Psoas muscle (tissue), 7 donors: ENCODE measurements at regions not wholly inside any gene's neighbourhood (a gene's known extent, or its start where the extent isn't known, plus 50 kb on each side); places are given as distances from the start of the nearest gene placed in this dataset.

Source experiments
- ATAC-seq, 4 donors: fragments of 200-7000 bp; cut with Tn5 transposase; one replicate each; pipeline ENCODE4 v1.9.1; 2020; ENCODE audit warnings: moderate library complexity in 3 of 4, mild to moderate bottlenecking in 2 of 4
- DNase-seq, 2 donors: peaks; one replicate each; pipeline ENCODE4 v3.0.0-alpha.2; 2020
- H3K27ac ChIP-seq: fragments of 200-600 bp; one replicate; pipeline ENCODE4 v1.8.0; 2022
- H3K27me3 ChIP-seq, 3 donors: fragments of 200-600 bp in 1 of 3; one replicate each; pipeline versions ENCODE4 v1.6.1 to v1.8.0; 2013 to 2022; ENCODE audit warnings: low read length in 2 of 3, mild to moderate bottlenecking in 2 of 3, moderate library complexity in 1 of 3; ENCODE audit not compliant: insufficient read depth in 3 of 3
- H3K36me3 ChIP-seq, 2 donors: fragments of 200-600 bp in 1 of 2; one replicate each; pipeline versions ENCODE4 v1.6.1 to v1.8.0; 2013 to 2022; ENCODE audit warnings: low read depth in 1 of 2, mild to moderate bottlenecking in 1 of 2, moderate library complexity in 1 of 2; ENCODE audit not compliant: insufficient read depth in 1 of 2
- H3K4me1 ChIP-seq: fragments of 200-600 bp; one replicate; pipeline ENCODE4 v1.8.0; 2022
- H3K4me3 ChIP-seq: fragments of 200-600 bp; one replicate; pipeline ENCODE4 v1.8.0; 2022; ENCODE audit warnings: mild to moderate bottlenecking
- H3K9me3 ChIP-seq: fragments of 200-600 bp; one replicate; pipeline ENCODE4 v1.8.0; 2022
- CTCF ChIP-seq: fragments of 200-600 bp; IDR thresholded peaks from one replicate; pipeline ENCODE4 v1.8.0; 2022; ENCODE audit warnings: antibody characterized with exemption
- WGBS, 3 donors: extraction: QIAGEN DNeasy Blood & Tissue Kit; methylation state at CpG; one replicate each; pipeline versions ENCODE4 v1.1.6 to v1.1.7; 2013; 5-methylcytosine and 5-hydroxymethylcytosine counted together
- intact Hi-C, 2 donors: fragments of 100-400 bp; cut with DNase I; formaldehyde crosslinking; loops; one replicate each; pipeline versions ENCODE4 v1.11.0 to v1.14.2; 2022
- donor health status: healthy with polysubstance abuse.
- donor health status: DM: no; HTN: no; CAD: no; lungs with moderate emphysema.
- donor health status: Bipolar disorder and iron deficiency.
- donor health status: healthy.
- donor health status: DM: yes; HTN: yes; CAD: no.
- donor health status: DM: no; HTN: no; CAD: no.
- donor health status: DM: yes; HTN: yes; CAD: no.

- Histone ChIP-seq H3K4me1 (no peaks in the 10 kb centered on the region), H3K27me3 (no peaks in the 10 kb centered on the region), H3K36me3 (no peaks in the 10 kb centered on the region), H3K9me3 (no peaks in the 10 kb centered on the region), H3K4me3 (no peak overlapping the region), H3K27ac (no peak overlapping the region)
- TF ChIP-seq CTCF: no peak
- 79 to 98% (median 95%) methylated on average over 3 of the region's 3 CpGs for WGBS, 3 donors
- intact Hi-C loops: loop anchor here in 1 of 2 donors (5.0 kb wide), 1 partner anchor 160 kb away; no protein-coding TSS in a partner anchor
- DNase-seq (no peak), ATAC-seq (no peak)
Observed at GRCh38 chr16:47026947-47027346, 53.5 kb upstream of the DNAJA2 start.

- Histone ChIP-seq H3K4me3 (no peak overlapping the region), H3K4me1 (no peaks in the 10 kb centered on the region), H3K36me3 (no peaks in the 10 kb centered on the region), H3K27me3 (no peaks in the 10 kb centered on the region), H3K9me3 (no peaks in the 10 kb centered on the region), H3K27ac (no peak overlapping the region)
- no peak for TF ChIP-seq CTCF
- intact Hi-C loops: loop anchor here in 1 of 2 donors (5.0 kb wide), 1 partner anchor 159 kb away; no protein-coding TSS in a partner anchor
- DNase-seq: no peak
- 80 to 84% (median 81%) methylated on average over 7 of the region's 7 CpGs for WGBS, 3 donors
- ATAC-seq: no peak
Observed at GRCh38 chr16:47026492-47026891, 53.0 kb upstream of the DNAJA2 start.

GRCh38 chr16:47025641-47026040, 52.2 kb upstream of the DNAJA2 start:
- DNase-seq (no peak), ATAC-seq (no peak)
- Histone ChIP-seq H3K36me3 (no peaks in the 10 kb centered on the region), H3K27me3 (no peaks in the 10 kb centered on the region), H3K4me3 (no peak overlapping the region), H3K27ac (no peak overlapping the region), H3K4me1 (no peaks in the 10 kb centered on the region), H3K9me3 (no peaks in the 10 kb centered on the region)
- intact Hi-C loops: loop anchor here in 1 of 2 donors (5.0 kb wide), 1 partner anchor 158 kb away; no protein-coding TSS in a partner anchor
- TF ChIP-seq CTCF: no peak
- WGBS, 3 donors: 95 to 97% (median 96%) methylated on average over 20 of the region's 20 CpGs
